B cell (primary cell): ENCODE measurements at regions not wholly inside any gene's neighbourhood (a gene's known extent, or its start where the extent isn't known, plus 50 kb on each side); places are given as distances from the start of the nearest gene placed in this dataset.

ENCODE experiments used
- ATAC-seq: fragments of 200-7000 bp; cut with Tn5 transposase; one replicate; pipeline ENCODE4 v1.10.0; 2021; ENCODE audit warnings: low read depth, mild to moderate bottlenecking, moderate number of reproducible peaks, moderate library complexity
- CTCF ChIA-PET: fragments of 350-600 bp; sonication (Branson Sonifier 250); formaldehyde crosslinking; loops from one replicate; lab custom pipeline; 2021; ENCODE audit warnings: antibody characterized with exemption, inconsistent platforms; lab: Charles Lee
- POLR2A ChIA-PET: fragments of 350-600 bp; sonication (Branson Sonifier 250); formaldehyde crosslinking; loops from one replicate; lab custom pipeline; 2021; ENCODE audit warnings: antibody characterized with exemption; lab: Charles Lee
- DNase-seq: peaks from one replicate; pipeline ENCODE4 v3.0.0; 2013
- H2AFZ ChIP-seq: 2 replicates; pipeline ENCODE4 v1.6.1; 2012; ENCODE audit warnings: mild to moderate bottlenecking, low read depth, low read length; ENCODE audit not compliant: insufficient read depth, poor library complexity, severe bottlenecking
- H3K27ac ChIP-seq, 2 donors: 1 replicate in 1 of 2; 2 replicates in 1 of 2; pipeline ENCODE4 v1.5.1; 2012 to 2013; ENCODE audit warnings: low read length in 2 of 2, mild to moderate bottlenecking in 2 of 2, moderate library complexity in 1 of 2
- H3K27me3 ChIP-seq, 4 experiments: fragments of 200-600 bp in 1 of 4; sonication (generic) in 1 of 4; replicated peaks in 1 of 4; 1 replicate in 2 of 4; 2 replicates in 2 of 4; pipeline versions ENCODE4 v1.6.1 to v1.7.0; 2013 to 2016; ENCODE audit warnings: low read length in 3 of 4, mild to moderate bottlenecking in 2 of 4, mixed read lengths in 1 of 4, moderate library complexity in 1 of 4; ENCODE audit not compliant: insufficient read depth in 4 of 4, control insufficient read depth in 3 of 4; ENCODE audit errors: control extremely low read depth in 1 of 4
- H3K36me3 ChIP-seq, 2 experiments: replicated peaks in 1 of 2; 1 replicate in 1 of 2; 2 replicates in 1 of 2; pipeline versions ENCODE4 v1.6.1 to v1.7.1; 2013; ENCODE audit warnings: low read length in 1 of 2; ENCODE audit not compliant: insufficient read depth in 2 of 2, control insufficient read depth in 1 of 2; ENCODE audit errors: control extremely low read depth in 1 of 2, extremely low read depth in 1 of 2
- H3K4me1 ChIP-seq, 2 donors: fragments of 200-600 bp in 1 of 2; sonication (generic) in 1 of 2; 1 replicate in 1 of 2; 2 replicates in 1 of 2; pipeline versions ENCODE4 v1.5.1 to v1.6.1; 2013 to 2017; ENCODE audit warnings: low read length in 2 of 2; ENCODE audit not compliant: control insufficient read depth in 2 of 2, insufficient read depth in 2 of 2
- H3K4me2 ChIP-seq: replicated peaks from 2 replicates; pipeline ENCODE3; 2012; ENCODE audit warnings: mild to moderate bottlenecking, low read depth, low read length; ENCODE audit not compliant: poor library complexity, severe bottlenecking
- H3K4me3 ChIP-seq, 5 experiments: fragments of 200-600 bp in 1 of 5; sonication (generic) in 1 of 5; 1 replicate in 3 of 5; 2 replicates in 2 of 5; pipeline versions ENCODE4 v1.5.1 to v1.7.0; 2011 to 2016; ENCODE audit warnings: low read length in 4 of 5, mild to moderate bottlenecking in 4 of 5, low read depth in 2 of 5, control low read depth in 1 of 5, moderate library complexity in 1 of 5; ENCODE audit not compliant: insufficient read depth in 1 of 5; ENCODE audit errors: control extremely low read depth in 1 of 5, extremely low read depth in 1 of 5
- H3K79me2 ChIP-seq: fragments of 200-600 bp; sonication (generic); one replicate; pipeline ENCODE4 v1.6.0; 2016; ENCODE audit warnings: low read length; ENCODE audit not compliant: control insufficient read depth, insufficient read depth
- H3K9ac ChIP-seq: fragments of 200-600 bp; sonication (generic); 2 replicates; pipeline ENCODE4 v1.6.1; 2017; ENCODE audit warnings: mild to moderate bottlenecking, low read length, moderate library complexity
- H3K9me3 ChIP-seq, 3 donors: one replicate each; pipeline versions ENCODE4 v1.6.1 to v1.7.1; 2013; ENCODE audit warnings: low read length in 2 of 3; ENCODE audit not compliant: control insufficient read depth in 2 of 3, insufficient read depth in 1 of 3; ENCODE audit errors: control extremely low read depth in 1 of 3
- H4K20me1 ChIP-seq: 2 replicates; pipeline ENCODE4 v1.6.0; 2012; ENCODE audit warnings: mild to moderate bottlenecking, low read length; ENCODE audit not compliant: insufficient read depth, control insufficient read depth, poor library complexity, severe bottlenecking
- H3K27ac Mint-ChIP-seq: one replicate; pipeline ENCODE4 v1.8.0; 2021; ENCODE audit warnings: mixed read lengths
- H3K27me3 Mint-ChIP-seq: one replicate; pipeline ENCODE4 v1.8.0; 2021; ENCODE audit warnings: mixed read lengths
- H3K4me1 Mint-ChIP-seq: one replicate; pipeline ENCODE4 v1.8.0; 2021; ENCODE audit warnings: mixed read lengths
- H3K4me3 Mint-ChIP-seq: one replicate; pipeline ENCODE4 v1.8.0; 2021; ENCODE audit warnings: mixed read lengths
- H3K9me3 Mint-ChIP-seq: one replicate; pipeline ENCODE4 v1.8.0; 2022; ENCODE audit warnings: mixed read lengths; ENCODE audit not compliant: insufficient read depth
- CTCF ChIP-seq: fragments of 200-600 bp; IDR thresholded peaks from one replicate; pipeline ENCODE4 v1.8.0; 2022; ENCODE audit warnings: antibody characterized with exemption, mild to moderate bottlenecking
- EZH2 ChIP-seq: IDR thresholded peaks from 2 replicates; pipeline ENCODE4 v1.6.1; 2012; ENCODE audit warnings: borderline replicate concordance, low read depth, mild to moderate bottlenecking, moderate library complexity, low read length; ENCODE audit not compliant: insufficient read depth, poor library complexity, severe bottlenecking
- WGBS: methylation state at CpG from one replicate; pipeline ENCODE4 v1.1.5; 2013; ENCODE audit warnings: missing lambda C conversion rate; ENCODE audit not compliant: insufficient coverage; 5-methylcytosine and 5-hydroxymethylcytosine counted together
- intact Hi-C: fragments of 100-400 bp; cut with micrococcal nuclease; formaldehyde crosslinking; loops from one replicate; pipeline ENCODE4 v1.10.0; 2022

- no peaks in the 10 kb centered on the region for H3K9me3 Mint-ChIP-seq
- H3K4me3 ChIP-seq = no peak overlapping the region
- POLR2A ChIA-PET = interaction anchor here (1.0 kb wide), 1 partner anchor 24 kb away, joined by 3 read pairs; no protein-coding TSS in a partner anchor
Observed at GRCh38 chr17:77375917-77376651, 235.3 kb downstream of the SEC14L1 start.

More at GRCh38 chr17:77375917-77376651, 235.3 kb downstream of the SEC14L1 start:
- no peaks in the 10 kb centered on the region for H4K20me1 ChIP-seq
- peak overlapping the region; percentile 65 for H3K27ac Mint-ChIP-seq
- H3K4me3 Mint-ChIP-seq = peak overlapping the region; percentile 98
- ATAC-seq (no peak), DNase-seq (no peak)
- H3K27ac ChIP-seq = peak overlapping the region in 1 of 2 donors; percentile 9
- no peak overlapping the region for H3K9ac ChIP-seq
- WGBS = 34% methylated on average over 18 of the region's 20 CpGs
- H3K79me2 ChIP-seq = peaks cover 58% of the 10 kb centered on the region
- no peaks in the 10 kb centered on the region for H3K27me3 ChIP-seq
- H3K4me1 ChIP-seq = peaks cover 28 to 56% of the 10 kb centered on the region in 2 donors
- TF ChIP-seq EZH2 (no peak), CTCF (no peak)
- CTCF ChIA-PET = interaction anchor here (1.2 to 2.7 kb wide), 4 partner anchors 24 to 121 kb away, joined by 4 to 15 read pairs (median 8); no protein-coding TSS in a partner anchor
- H3K27me3 Mint-ChIP-seq = no peaks in the 10 kb centered on the region
- peak overlapping the region; percentile 44 for H2AFZ ChIP-seq
- H3K9me3 ChIP-seq = no peaks in the 10 kb centered on the region
- intact Hi-C loops = no loop called here
- H3K36me3 ChIP-seq = no peaks in the 10 kb centered on the region
- peak overlapping the region; percentile 99 for H3K4me2 ChIP-seq
- peaks cover 38% of the 10 kb centered on the region for H3K4me1 Mint-ChIP-seq
